ENCODE measurements at regions not wholly inside any gene's neighbourhood (a gene's known extent, or its start where the extent isn't known, plus 50 kb on each side); places are given as distances from the start of the nearest gene placed in this dataset.

GRCh38 chrX:150038315-150038714, 100.0 kb upstream of the EOLA2 start:
- Mint-ChIP-seq H3K27ac (no peak overlapping the region), H3K27me3 (peaks cover 3% of the 10 kb centered on the region), H3K4me1 (no peaks in the 10 kb centered on the region), H3K4me3 (no peak overlapping the region), H3K9me3 (peaks cover 14% of the 10 kb centered on the region), H3K36me3 (no peaks in the 10 kb centered on the region)
- no peak for DNase-seq

- DNase-seq: no peak
- Mint-ChIP-seq H3K9me3 (peaks cover 14% of the 10 kb centered on the region), H3K27ac (no peak overlapping the region), H3K4me1 (no peaks in the 10 kb centered on the region), H3K4me3 (no peak overlapping the region), H3K27me3 (peaks cover 5% of the 10 kb centered on the region), H3K36me3 (no peaks in the 10 kb centered on the region)
Observed at GRCh38 chrX:150038986-150039599, 100.8 kb upstream of the EOLA2 start.

- Mint-ChIP-seq H3K27me3 (peaks cover 11% of the 10 kb centered on the region), H3K27ac (no peak overlapping the region)
Observed at GRCh38 chrX:150041208-150041607, 102.9 kb upstream of the EOLA2 start.

GRCh38 chrX:150044556-150044955, 106.3 kb upstream of the EOLA2 start:
- no peak overlapping the region for H3K4me3 Mint-ChIP-seq
- H3K27ac Mint-ChIP-seq: no peak overlapping the region
- no peaks in the 10 kb centered on the region for H3K9me3 Mint-ChIP-seq
- no peaks in the 10 kb centered on the region for H3K4me1 Mint-ChIP-seq
- H3K27me3 Mint-ChIP-seq: peaks cover 11% of the 10 kb centered on the region
- peaks cover 3% of the 10 kb centered on the region for H3K36me3 Mint-ChIP-seq
- no peak for DNase-seq

More at GRCh38 chrX:150041208-150041607, 102.9 kb upstream of the EOLA2 start:
- H3K9me3 Mint-ChIP-seq: peaks cover 2% of the 10 kb centered on the region
- DNase-seq: no peak
- H3K4me1 Mint-ChIP-seq: no peaks in the 10 kb centered on the region
- no peak overlapping the region for H3K4me3 Mint-ChIP-seq
- H3K36me3 Mint-ChIP-seq: peaks cover 3% of the 10 kb centered on the region

GRCh38 chrX:150047818-150048217, 109.5 kb upstream of the EOLA2 start:
- Mint-ChIP-seq H3K9me3 (no peaks in the 10 kb centered on the region), H3K4me3 (no peak overlapping the region), H3K27me3 (peaks cover 11% of the 10 kb centered on the region), H3K27ac (no peak overlapping the region), H3K4me1 (no peaks in the 10 kb centered on the region), H3K36me3 (peaks cover 3% of the 10 kb centered on the region)
- DNase-seq: no peak

GRCh38 chrX:150049647-150050046, 111.4 kb upstream of the EOLA2 start:
- Mint-ChIP-seq H3K36me3 (peaks cover 3% of the 10 kb centered on the region), H3K27me3 (peaks cover 6% of the 10 kb centered on the region), H3K9me3 (no peaks in the 10 kb centered on the region), H3K4me1 (no peaks in the 10 kb centered on the region), H3K27ac (no peak overlapping the region), H3K4me3 (no peak overlapping the region)
- no peak for DNase-seq

- H3K4me3 Mint-ChIP-seq: no peak overlapping the region
- peaks cover 3% of the 10 kb centered on the region for H3K36me3 Mint-ChIP-seq
- H3K27me3 Mint-ChIP-seq: peaks cover 3% of the 10 kb centered on the region
- H3K27ac Mint-ChIP-seq: no peak overlapping the region
- no peak for DNase-seq
- H3K9me3 Mint-ChIP-seq: no peaks in the 10 kb centered on the region
- H3K4me1 Mint-ChIP-seq: no peaks in the 10 kb centered on the region
Observed at GRCh38 chrX:150050387-150050786, 112.1 kb upstream of the EOLA2 start.

GRCh38 chrX:150051096-150051495, 112.8 kb upstream of the EOLA2 start:
- Mint-ChIP-seq H3K4me3 (no peak overlapping the region), H3K27me3 (no peaks in the 10 kb centered on the region), H3K27ac (no peak overlapping the region), H3K4me1 (no peaks in the 10 kb centered on the region), H3K9me3 (no peaks in the 10 kb centered on the region), H3K36me3 (no peaks in the 10 kb centered on the region)
- no peak for DNase-seq

GRCh38 chrX:150052226-150052625, 113.9 kb upstream of the EOLA2 start:
- H3K27me3 Mint-ChIP-seq: no peaks in the 10 kb centered on the region
- H3K27ac Mint-ChIP-seq: no peak overlapping the region
- no peak overlapping the region for H3K4me3 Mint-ChIP-seq
- no peak for DNase-seq
- no peaks in the 10 kb centered on the region for H3K9me3 Mint-ChIP-seq
- H3K36me3 Mint-ChIP-seq: no peaks in the 10 kb centered on the region
- H3K4me1 Mint-ChIP-seq: no peaks in the 10 kb centered on the region

GRCh38 chrX:150058728-150059127, 120.4 kb upstream of the EOLA2 start:
- Mint-ChIP-seq H3K4me3 (no peak overlapping the region), H3K9me3 (no peaks in the 10 kb centered on the region), H3K27me3 (no peaks in the 10 kb centered on the region), H3K27ac (no peak overlapping the region), H3K36me3 (no peaks in the 10 kb centered on the region), H3K4me1 (no peaks in the 10 kb centered on the region)
- no peak for DNase-seq

- Mint-ChIP-seq H3K27ac (no peak overlapping the region), H3K4me1 (no peaks in the 10 kb centered on the region)
Observed at GRCh38 chrX:150060406-150060805, 122.1 kb upstream of the EOLA2 start.

GRCh38 chrX:150062292-150063137, 124.2 kb upstream of the EOLA2 start:
- H3K9me3 Mint-ChIP-seq: no peaks in the 10 kb centered on the region
- H3K27ac Mint-ChIP-seq: no peak overlapping the region
- no peaks in the 10 kb centered on the region for H3K4me1 Mint-ChIP-seq
- DNase-seq: no peak
- H3K4me3 Mint-ChIP-seq: no peak overlapping the region
- no peaks in the 10 kb centered on the region for H3K36me3 Mint-ChIP-seq
- H3K27me3 Mint-ChIP-seq: no peaks in the 10 kb centered on the region

More at GRCh38 chrX:150060406-150060805, 122.1 kb upstream of the EOLA2 start:
- no peak for DNase-seq
- Mint-ChIP-seq H3K4me3 (no peak overlapping the region), H3K36me3 (no peaks in the 10 kb centered on the region), H3K9me3 (no peaks in the 10 kb centered on the region), H3K27me3 (no peaks in the 10 kb centered on the region)

GRCh38 chrX:150063138-150063518, 124.8 kb upstream of the EOLA2 start:
- H3K36me3 Mint-ChIP-seq: no peaks in the 10 kb centered on the region
- H3K9me3 Mint-ChIP-seq: no peaks in the 10 kb centered on the region
- no peak overlapping the region for H3K4me3 Mint-ChIP-seq

GRCh38 chrX:150063674-150064073, 125.4 kb upstream of the EOLA2 start:
- no peak overlapping the region for H3K27ac Mint-ChIP-seq
- H3K36me3 Mint-ChIP-seq: no peaks in the 10 kb centered on the region
- H3K4me1 Mint-ChIP-seq: no peaks in the 10 kb centered on the region
- no peaks in the 10 kb centered on the region for H3K27me3 Mint-ChIP-seq
- no peak for DNase-seq
- no peak overlapping the region for H3K4me3 Mint-ChIP-seq
- no peaks in the 10 kb centered on the region for H3K9me3 Mint-ChIP-seq

More at GRCh38 chrX:150063138-150063518, 124.8 kb upstream of the EOLA2 start:
- Mint-ChIP-seq H3K27me3 (no peaks in the 10 kb centered on the region), H3K4me1 (no peaks in the 10 kb centered on the region), H3K27ac (no peak overlapping the region)
- DNase-seq: no peak

GRCh38 chrX:150074175-150074574, 135.9 kb upstream of the EOLA2 start:
- no peak overlapping the region for H3K4me3 Mint-ChIP-seq
- no peaks in the 10 kb centered on the region for H3K4me1 Mint-ChIP-seq
- H3K9me3 Mint-ChIP-seq: no peaks in the 10 kb centered on the region
- no peak for DNase-seq
- H3K27me3 Mint-ChIP-seq: no peaks in the 10 kb centered on the region
- no peak overlapping the region for H3K27ac Mint-ChIP-seq
- H3K36me3 Mint-ChIP-seq: no peaks in the 10 kb centered on the region

GRCh38 chrX:150080497-150080896, 142.2 kb upstream of the EOLA2 start:
- Mint-ChIP-seq H3K27me3 (no peaks in the 10 kb centered on the region), H3K9me3 (no peaks in the 10 kb centered on the region), H3K4me3 (no peak overlapping the region), H3K36me3 (no peaks in the 10 kb centered on the region), H3K4me1 (no peaks in the 10 kb centered on the region), H3K27ac (no peak overlapping the region)
- DNase-seq: no peak

Measured in activated naive CD8-positive, alpha-beta T cell treated with anti-CD3 and anti-CD28 coated beads for 36 hours (primary cell).